Stimulated activated CD4-positive, alpha-beta T cell treated with anti-CD3 and anti-CD28 coated beads, Interleukin-1b, Interleukin-23, amount 100 ng/mL, for 4 hours (primary cell): ENCODE measurements at regions not wholly inside any gene's neighbourhood (a gene's known extent, or its start where the extent isn't known, plus 50 kb on each side); places are given as distances from the start of the nearest gene placed in this dataset.
"Not testable (repeated sequence)": the region's sequence is repeated elsewhere in the genome, so short reads cannot be mapped to it uniquely, and the experiment has no call there.

Source experiments
- DNase-seq, 2 donors: peaks; one replicate each; pipeline ENCODE4 v3.0.0-alpha.2; 2020; ENCODE audit warnings: low read depth in 2 of 2

GRCh38 chr1:101370488-101370887, 133.7 kb downstream of the S1PR1 start:
- DNase-seq = no peak

- DNase-seq = no peak
Observed at GRCh38 chr1:101371259-101371658, 134.4 kb downstream of the S1PR1 start.

- DNase-seq = no peak
Observed at GRCh38 chr1:101373570-101373969, 136.8 kb downstream of the S1PR1 start.

DNA sequence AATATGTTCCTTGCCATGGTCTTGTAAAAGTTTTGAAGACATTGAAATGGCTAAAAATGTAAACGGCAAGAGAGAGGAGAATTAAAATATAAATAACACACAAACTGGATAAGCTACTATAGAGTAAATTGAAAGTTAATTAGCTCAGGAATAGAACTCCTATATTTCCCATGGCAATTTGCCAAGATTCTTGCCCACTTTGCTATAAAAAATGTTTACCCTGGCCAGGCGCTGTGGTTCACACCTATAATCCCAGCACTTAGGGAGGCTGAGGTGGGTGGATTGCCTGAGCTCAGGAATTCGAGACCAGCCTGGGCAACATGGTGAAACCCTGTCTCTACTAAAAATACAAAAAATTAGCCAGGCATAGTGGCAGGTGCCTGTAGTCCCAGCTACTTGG, 138.6 kb downstream of the S1PR1 start:
- not testable (repeated sequence) for DNase-seq

DNA sequence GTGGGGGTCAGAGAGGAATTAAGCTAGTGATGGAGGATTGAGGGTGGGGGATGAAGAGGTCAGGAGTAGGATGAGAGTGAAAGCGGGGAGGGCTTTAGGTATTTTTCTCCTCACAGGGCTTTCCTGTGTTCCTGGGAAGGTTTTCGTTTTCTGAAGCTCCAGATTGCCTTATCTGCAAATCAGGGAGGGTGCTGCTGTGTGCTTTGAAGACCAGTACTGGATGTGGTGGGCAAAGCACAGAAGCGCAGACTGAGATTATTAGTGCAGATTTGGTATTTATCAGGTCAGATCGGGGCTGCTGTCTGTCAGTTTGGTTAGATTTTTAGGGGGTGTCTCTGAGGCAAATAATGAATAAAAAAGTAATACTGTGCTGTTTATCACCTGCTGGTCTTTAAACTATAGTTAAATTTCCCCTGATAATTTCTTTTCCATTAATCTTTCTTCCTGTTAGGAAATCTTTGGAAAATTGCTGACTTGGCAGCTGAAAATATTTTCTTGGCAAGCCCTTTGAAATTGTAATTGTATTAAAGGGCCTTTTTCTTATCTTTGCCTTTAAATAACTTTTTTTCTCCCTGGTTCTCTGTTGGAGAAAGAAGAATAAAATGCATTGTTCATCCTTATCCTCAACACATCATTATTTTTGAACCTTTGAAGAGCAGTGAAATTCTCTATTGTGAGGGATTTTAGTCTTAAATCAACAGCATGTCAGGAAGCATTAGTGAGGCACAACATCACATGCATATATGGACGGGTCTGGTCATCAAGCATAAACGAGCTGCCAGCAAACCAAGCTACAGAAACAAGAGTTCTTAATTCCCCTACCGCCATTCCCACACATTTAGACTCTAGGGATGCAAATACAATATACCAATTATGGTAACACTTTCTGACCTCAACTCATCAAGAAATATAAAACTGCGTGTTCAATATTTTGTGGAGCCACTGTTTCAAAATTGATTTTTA, 139.6 kb downstream of the S1PR1 start:
- DNase-seq = no peak

GRCh38 chr1:101377084-101377835, 140.4 kb downstream of the S1PR1 start:
- DNase-seq = no peak

GRCh38 chr1:101379037-101379436, 142.2 kb downstream of the S1PR1 start:
- no peak for DNase-seq

DNA sequence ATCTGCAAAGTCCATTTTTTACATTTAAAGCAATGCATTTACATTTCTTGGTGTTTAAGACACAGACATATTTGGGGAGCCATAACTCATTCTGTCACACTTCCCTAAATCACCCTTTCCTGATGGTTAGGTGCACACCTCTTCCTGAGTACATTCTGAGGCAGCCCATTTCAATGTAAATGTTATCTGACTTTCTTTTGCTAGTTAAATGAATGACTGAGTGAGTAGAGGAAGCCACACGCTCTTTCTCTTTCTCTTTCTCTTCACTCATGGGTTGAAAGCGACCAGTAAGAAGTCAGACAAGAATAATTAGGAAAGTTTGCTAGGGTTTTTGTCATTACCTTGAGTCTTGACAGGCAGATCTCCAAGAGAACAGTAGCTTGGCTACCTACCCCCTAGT, 143.1 kb downstream of the S1PR1 start:
- DNase-seq = no peak

- DNase-seq = no peak
Observed at GRCh38 chr1:101382135-101382534, 145.3 kb downstream of the S1PR1 start.

GRCh38 chr1:101388904-101389546, 152.2 kb downstream of the S1PR1 start:
- no peak for DNase-seq

DNA sequence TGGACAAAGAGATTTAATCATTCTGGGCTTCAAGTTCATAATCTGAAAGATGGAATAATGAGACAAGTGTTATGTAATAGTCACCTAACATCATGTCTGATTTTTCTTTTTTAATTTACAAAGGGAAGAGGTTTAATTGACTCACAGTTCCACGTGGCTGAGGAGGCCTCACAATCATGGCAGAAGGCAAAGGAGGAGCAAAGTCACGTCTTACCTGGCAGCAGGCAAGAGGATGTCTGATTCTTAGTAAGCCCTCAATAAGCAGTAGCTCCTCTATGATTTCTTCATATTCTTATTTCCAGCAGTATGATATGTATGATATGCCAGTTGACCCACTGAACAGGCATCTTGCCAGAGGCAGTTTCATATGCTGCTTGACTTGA, 152.7 kb downstream of the S1PR1 start:
- DNase-seq = no peak

- no peak for DNase-seq
Observed at GRCh38 chr1:101392552-101392951, 155.7 kb downstream of the S1PR1 start.

- DNase-seq = no peak
Observed at GRCh38 chr1:101394041-101394440, 157.2 kb downstream of the S1PR1 start.

- no peak for DNase-seq
Observed at GRCh38 chr1:101399222-101399621, 162.4 kb downstream of the S1PR1 start.

GRCh38 chr1:101406271-101406670, 169.5 kb downstream of the S1PR1 start:
- no peak for DNase-seq

GRCh38 chr1:101406681-101407080, 169.9 kb downstream of the S1PR1 start:
- no peak for DNase-seq

DNA sequence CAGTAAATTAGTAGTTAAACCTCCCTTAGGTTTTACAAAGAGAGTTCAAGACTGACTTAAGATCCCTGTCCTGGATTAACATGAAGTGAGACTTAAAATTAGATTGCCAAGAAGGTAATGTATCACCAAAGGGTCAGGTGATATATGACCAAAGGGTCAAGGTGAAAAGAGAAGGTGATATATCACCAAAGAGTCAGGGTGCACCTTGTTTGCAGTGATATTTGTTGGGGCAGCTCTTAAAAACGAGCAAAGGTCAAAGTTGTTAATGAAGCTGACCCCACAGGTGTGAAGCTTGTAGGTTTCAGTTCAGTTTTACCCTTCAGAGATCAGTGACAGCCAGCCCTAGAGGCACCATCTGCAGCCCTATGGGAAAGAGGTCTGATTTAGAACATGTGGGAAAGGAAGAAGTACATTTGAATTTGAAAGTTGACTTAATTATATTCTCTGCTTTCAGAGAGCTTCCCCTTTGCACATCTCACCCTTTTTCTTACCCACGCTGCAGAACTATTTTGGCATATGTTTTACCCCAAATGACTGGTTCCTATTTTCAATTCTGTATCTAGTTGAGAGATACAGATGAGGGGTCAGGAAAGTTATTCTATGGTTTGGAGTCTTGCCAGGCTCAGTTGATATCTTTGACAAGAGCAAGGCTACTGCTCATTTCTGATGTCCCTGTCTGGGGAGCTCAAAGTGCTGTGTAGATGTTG, 170.8 kb downstream of the S1PR1 start:
- DNase-seq = no peak

- DNase-seq = no peak
Observed at GRCh38 chr1:101408212-101409042, 171.6 kb downstream of the S1PR1 start.

GRCh38 chr1:101409102-101409501, 172.3 kb downstream of the S1PR1 start:
- DNase-seq = no peak

GRCh38 chr1:101410048-101410878, 173.4 kb downstream of the S1PR1 start:
- DNase-seq = no peak
